ENCODE measurements at regions not wholly inside any gene's neighbourhood (a gene's known extent, or its start where the extent isn't known, plus 50 kb on each side); places are given as distances from the start of the nearest gene placed in this dataset.

GRCh38 chr3:107969994-107970819, 120.6 kb downstream of the CD47 start:
- peak; percentile 89 for DNase-seq

GRCh38 chr3:107969525-107969924, 121.3 kb downstream of the CD47 start:
- no peak for DNase-seq

GRCh38 chr3:107966276-107966675, 124.6 kb downstream of the CD47 start:
- DNase-seq = no peak

GRCh38 chr3:107965136-107965655, 125.6 kb downstream of the CD47 start:
- DNase-seq = no peak

- DNase-seq = no peak
Measured at GRCh38 chr3:107963581-107963980, 127.2 kb downstream of the CD47 start.

GRCh38 chr3:107962946-107963345, 127.9 kb downstream of the CD47 start:
- DNase-seq = peak; percentile 89

- DNase-seq = no peak
Measured at GRCh38 chr3:107962037-107962436, 128.8 kb downstream of the CD47 start.

GRCh38 chr3:107959550-107960154, 131.2 kb downstream of the CD47 start:
- DNase-seq = no peak

- no peak for DNase-seq
Measured at GRCh38 chr3:107958146-107958545, 132.7 kb downstream of the CD47 start.

GRCh38 chr3:107956991-107957900, 133.6 kb downstream of the CD47 start:
- no peak for DNase-seq

GRCh38 chr3:107954845-107955244, 136.0 kb downstream of the CD47 start:
- DNase-seq = no peak

GRCh38 chr3:107953722-107954121, 137.1 kb downstream of the CD47 start:
- DNase-seq = no peak

GRCh38 chr3:107951126-107951525, 139.7 kb downstream of the CD47 start:
- no peak for DNase-seq

- DNase-seq = no peak
Measured at GRCh38 chr3:107950417-107950816, 140.4 kb downstream of the CD47 start.

GRCh38 chr3:107949394-107949970, 141.3 kb downstream of the CD47 start:
- DNase-seq = no peak

- no peak for DNase-seq
Measured at GRCh38 chr3:107947203-107947602, 143.6 kb downstream of the CD47 start.

- DNase-seq = no peak
Measured at GRCh38 chr3:107946700-107947099, 144.1 kb downstream of the CD47 start.

- no peak for DNase-seq
Measured at GRCh38 chr3:107945417-107946094, 145.3 kb downstream of the CD47 start.

GRCh38 chr3:107943786-107944523, 146.9 kb downstream of the CD47 start:
- DNase-seq = no peak

GRCh38 chr3:107942951-107943749, 147.7 kb downstream of the CD47 start:
- DNase-seq = no peak

- DNase-seq = no peak
Measured at GRCh38 chr3:107942244-107942643, 148.6 kb downstream of the CD47 start.

All from NCI-H2171 treated with DMSO at 0.1 percent for 48 hours (cell line).